ENCODE measurements at regions not wholly inside any gene's neighbourhood (a gene's known extent, or its start where the extent isn't known, plus 50 kb on each side); places are given as distances from the start of the nearest gene placed in this dataset.

GRCh38 chr3:177308911-177309310 is 111.6 kb upstream of the TBL1XR1 start:
- TF ChIP-seq JUND (IDR thresholded peaks at IDR 0.05) (no peak), CTCF (IDR thresholded peaks at IDR 0.05; ENCODE audit: low read depth, low read length, missing input control) (no peak), MAX (IDR thresholded peaks at IDR 0.05) (no peak), SP1 (IDR thresholded peaks at IDR 0.05) (no peak), YY1 (IDR thresholded peaks at IDR 0.05) (no peak), REST (IDR thresholded peaks at IDR 0.05) (no peak), RAD21 (IDR thresholded peaks at IDR 0.05) (no peak), HNF4A (conservative IDR thresholded peaks at IDR 0.05) (no peak), ZBTB33 (IDR thresholded peaks at IDR 0.05) (no peak), NR2F2 (IDR thresholded peaks at IDR 0.05) (no peak), RXRA (IDR thresholded peaks at IDR 0.05) (no peak), FOXA1 (IDR thresholded peaks at IDR 0.05) (no peak)
